Neural cell (in vitro differentiated cells): ENCODE measurements at regions not wholly inside any gene's neighbourhood (a gene's known extent, or its start where the extent isn't known, plus 50 kb on each side); places are given as distances from the start of the nearest gene placed in this dataset.

Source experiments
- H2AFZ ChIP-seq: fragments of 200-600, 300-800 bp; sonication (generic), shearing (Covaris generic); 2 replicates; pipeline ENCODE4 v1.6.0; 2014; ENCODE audit warnings: low read depth, mild to moderate bottlenecking, antibody characterized with exemption, low read length, moderate library complexity
- H3F3A ChIP-seq: fragments of 200-600 bp; shearing (Covaris generic); 2 replicates; pipeline ENCODE4 v1.6.1; 2016; ENCODE audit warnings: mild to moderate bottlenecking, moderate library complexity, mixed read lengths, antibody characterized with exemption, low read length; ENCODE audit not compliant: insufficient read depth, poor library complexity, severe bottlenecking
- H3K27ac ChIP-seq: fragments of 200-600, 300-800 bp; sonication (generic), shearing (Covaris generic); 2 replicates; pipeline ENCODE4 v1.5.1; 2014; ENCODE audit warnings: mild to moderate bottlenecking, low read length, moderate library complexity
- H3K27me3 ChIP-seq: fragments of 300-800, 200-600 bp; sonication (generic), shearing (Covaris generic); 2 replicates; pipeline ENCODE4 v1.6.0; 2014; ENCODE audit warnings: mild to moderate bottlenecking, low read depth, low read length, moderate library complexity; ENCODE audit not compliant: insufficient read depth
- H3K36me3 ChIP-seq: fragments of 300-800, 200-600 bp; sonication (generic), shearing (Covaris generic); 2 replicates; pipeline ENCODE4 v1.5.1; 2014; ENCODE audit warnings: mild to moderate bottlenecking, antibody characterized with exemption, low read length, moderate library complexity; ENCODE audit not compliant: insufficient read depth
- H3K4me2 ChIP-seq: fragments of 300-800, 200-600 bp; sonication (generic), shearing (Covaris generic); 2 replicates; pipeline ENCODE4 v1.6.0; 2014; ENCODE audit warnings: mild to moderate bottlenecking, low read length
- H3K4me3 ChIP-seq: fragments of 300-800, 200-600 bp; sonication (generic), shearing (Covaris generic); 2 replicates; pipeline ENCODE4 v1.5.1; 2014; ENCODE audit warnings: mild to moderate bottlenecking, low read length, moderate library complexity
- H3K79me2 ChIP-seq: fragments of 200-600 bp; shearing (Covaris generic); replicated peaks from 2 replicates; pipeline ENCODE4 v1.6.0; 2014; ENCODE audit warnings: mild to moderate bottlenecking, low read length, moderate library complexity; ENCODE audit not compliant: insufficient read depth
- H3K9ac ChIP-seq: fragments of 300-800, 200-600 bp; sonication (generic), shearing (Covaris generic); 2 replicates; pipeline ENCODE4 v1.6.1; 2016; ENCODE audit warnings: mild to moderate bottlenecking, low read length, mixed read lengths
- H3K9me2 ChIP-seq: fragments of 200-600 bp; shearing (Covaris generic); 2 replicates; pipeline ENCODE4 v1.6.1; 2016; ENCODE audit warnings: mild to moderate bottlenecking, low read length, mixed read lengths; ENCODE audit not compliant: insufficient read depth
- H3K9me3 ChIP-seq: fragments of 200-600, 300-800 bp; sonication (generic), shearing (Covaris generic); 2 replicates; pipeline ENCODE4 v1.6.1; 2016; ENCODE audit warnings: mild to moderate bottlenecking, mixed run types, low read length, moderate library complexity, mixed read lengths
- H4K20me1 ChIP-seq: fragments of 200-600 bp; shearing (Covaris generic); 2 replicates; pipeline ENCODE4 v1.6.1; 2016; ENCODE audit warnings: mild to moderate bottlenecking, mixed run types; ENCODE audit not compliant: insufficient read depth
- CTCF ChIP-seq: fragments of 450-650 bp; IDR thresholded peaks from 2 replicates; pipeline ENCODE4 v1.5.1; 2014; ENCODE audit warnings: antibody characterized with exemption, mild to moderate bottlenecking, moderate library complexity; ENCODE audit not compliant: poor library complexity, severe bottlenecking
- EP300 ChIP-seq: fragments of 450-650 bp; conservative IDR thresholded peaks from 2 replicates; pipeline ENCODE4 v1.6.1; 2014; ENCODE audit warnings: antibody characterized with exemption, mild to moderate bottlenecking, moderate library complexity; ENCODE audit not compliant: poor library complexity, severe bottlenecking
- EZH2 ChIP-seq: fragments of 200-600, 300-800 bp; shearing (Covaris generic), sonication (generic); IDR thresholded peaks from 2 replicates; pipeline ENCODE4 v1.6.1; 2014; ENCODE audit warnings: antibody characterized with exemption, low read length, borderline replicate concordance, mild to moderate bottlenecking; ENCODE audit not compliant: insufficient read depth, poor library complexity, severe bottlenecking
- MXI1 ChIP-seq: fragments of 450-650 bp; conservative IDR thresholded peaks from 2 replicates; pipeline ENCODE4 v1.6.1; 2014; ENCODE audit warnings: antibody characterized with exemption, mild to moderate bottlenecking; ENCODE audit not compliant: poor library complexity, severe bottlenecking
- POLR2AphosphoS5 ChIP-seq: IDR thresholded peaks from 2 replicates; pipeline ENCODE4 v1.6.1; 2012
- RAD21 ChIP-seq: fragments of 450-650 bp; conservative IDR thresholded peaks from 2 replicates; pipeline ENCODE4 v1.6.1; 2014; ENCODE audit warnings: antibody characterized with exemption, mild to moderate bottlenecking, moderate library complexity
- SMC3 ChIP-seq: fragments of 450-650 bp; conservative IDR thresholded peaks from 2 replicates; pipeline ENCODE4 v1.6.1; 2014; ENCODE audit warnings: antibody characterized with exemption, mild to moderate bottlenecking, moderate library complexity; ENCODE audit not compliant: poor library complexity
- TAF1 ChIP-seq: IDR thresholded peaks from 2 replicates; pipeline ENCODE4 v1.6.1; 2012; ENCODE audit warnings: low read depth
- TF ChIP-seq, protein P1 (sequence below): IDR thresholded peaks from 2 replicates; pipeline ENCODE4 v1.6.1; 2012; ENCODE audit warnings: borderline replicate concordance

- no peaks in the 10 kb centered on the region for H3K36me3 ChIP-seq
- no peak overlapping the region for H2AFZ ChIP-seq
- no peaks in the 10 kb centered on the region for H3K9me2 ChIP-seq
- no peaks in the 10 kb centered on the region for H3F3A ChIP-seq
- H4K20me1 ChIP-seq, result no peaks in the 10 kb centered on the region
- H3K4me3 ChIP-seq, result no peak overlapping the region
- no peak overlapping the region for H3K4me2 ChIP-seq
- no peak overlapping the region for H3K9ac ChIP-seq
- H3K27ac ChIP-seq, result no peak overlapping the region
- H3K79me2 ChIP-seq, result no peaks in the 10 kb centered on the region
- H3K9me3 ChIP-seq, result no peaks in the 10 kb centered on the region
- TF ChIP-seq POLR2AphosphoS5 (no peak), EZH2 (no peak), RAD21 (no peak), EP300 (no peak), MXI1 (no peak), CTCF (no peak), TAF1 (no peak), SMC3 (no peak)
- TF ChIP-seq, protein P1, sequence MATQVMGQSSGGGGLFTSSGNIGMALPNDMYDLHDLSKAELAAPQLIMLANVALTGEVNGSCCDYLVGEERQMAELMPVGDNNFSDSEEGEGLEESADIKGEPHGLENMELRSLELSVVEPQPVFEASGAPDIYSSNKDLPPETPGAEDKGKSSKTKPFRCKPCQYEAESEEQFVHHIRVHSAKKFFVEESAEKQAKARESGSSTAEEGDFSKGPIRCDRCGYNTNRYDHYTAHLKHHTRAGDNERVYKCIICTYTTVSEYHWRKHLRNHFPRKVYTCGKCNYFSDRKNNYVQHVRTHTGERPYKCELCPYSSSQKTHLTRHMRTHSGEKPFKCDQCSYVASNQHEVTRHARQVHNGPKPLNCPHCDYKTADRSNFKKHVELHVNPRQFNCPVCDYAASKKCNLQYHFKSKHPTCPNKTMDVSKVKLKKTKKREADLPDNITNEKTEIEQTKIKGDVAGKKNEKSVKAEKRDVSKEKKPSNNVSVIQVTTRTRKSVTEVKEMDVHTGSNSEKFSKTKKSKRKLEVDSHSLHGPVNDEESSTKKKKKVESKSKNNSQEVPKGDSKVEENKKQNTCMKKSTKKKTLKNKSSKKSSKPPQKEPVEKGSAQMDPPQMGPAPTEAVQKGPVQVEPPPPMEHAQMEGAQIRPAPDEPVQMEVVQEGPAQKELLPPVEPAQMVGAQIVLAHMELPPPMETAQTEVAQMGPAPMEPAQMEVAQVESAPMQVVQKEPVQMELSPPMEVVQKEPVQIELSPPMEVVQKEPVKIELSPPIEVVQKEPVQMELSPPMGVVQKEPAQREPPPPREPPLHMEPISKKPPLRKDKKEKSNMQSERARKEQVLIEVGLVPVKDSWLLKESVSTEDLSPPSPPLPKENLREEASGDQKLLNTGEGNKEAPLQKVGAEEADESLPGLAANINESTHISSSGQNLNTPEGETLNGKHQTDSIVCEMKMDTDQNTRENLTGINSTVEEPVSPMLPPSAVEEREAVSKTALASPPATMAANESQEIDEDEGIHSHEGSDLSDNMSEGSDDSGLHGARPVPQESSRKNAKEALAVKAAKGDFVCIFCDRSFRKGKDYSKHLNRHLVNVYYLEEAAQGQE, result no peak
- H3K27me3 ChIP-seq, result no peaks in the 10 kb centered on the region
Measured at GRCh38 chr6:71206089-71206488, 82.5 kb upstream of the OGFRL1 start.

- no peak overlapping the region for H3K4me2 ChIP-seq
- H3K9me3 ChIP-seq, result no peaks in the 10 kb centered on the region
- no peaks in the 10 kb centered on the region for H3K9me2 ChIP-seq
- H3K27me3 ChIP-seq, result no peaks in the 10 kb centered on the region
- H3F3A ChIP-seq, result no peaks in the 10 kb centered on the region
- H3K9ac ChIP-seq, result no peak overlapping the region
- no peaks in the 10 kb centered on the region for H3K36me3 ChIP-seq
- no peak overlapping the region for H3K27ac ChIP-seq
- H3K4me3 ChIP-seq, result no peak overlapping the region
- TF ChIP-seq EP300 (no peak), EZH2 (no peak), CTCF (no peak), SMC3 (no peak), MXI1 (no peak), POLR2AphosphoS5 (no peak), RAD21 (no peak), TAF1 (no peak)
- TF ChIP-seq, protein P1, result no peak
- H2AFZ ChIP-seq, result no peak overlapping the region
- no peaks in the 10 kb centered on the region for H4K20me1 ChIP-seq
- no peaks in the 10 kb centered on the region for H3K79me2 ChIP-seq
Measured at GRCh38 chr6:71209206-71209605, 79.4 kb upstream of the OGFRL1 start.
